GM21576 (cell line): ENCODE measurements at regions not wholly inside any gene's neighbourhood (a gene's known extent, or its start where the extent isn't known, plus 50 kb on each side); places are given as distances from the start of the nearest gene placed in this dataset.

Experiments used
- ATAC-seq: cut with Tn5 transposase; IDR thresholded peaks from one replicate; pipeline ENCODE4 v1.9.1; 2021; ENCODE audit warnings: mild to moderate bottlenecking, moderate library complexity; ENCODE audit not compliant: unreplicated experiment

GRCh38 chr2:12795851-12796250 is 79.1 kb downstream of the TRIB2 start:
- ATAC-seq: no peak

GRCh38 chr2:12796657-12797056 is 79.9 kb downstream of the TRIB2 start:
- no peak for ATAC-seq

GRCh38 chr2:12797815-12798214 is 81.1 kb downstream of the TRIB2 start:
- no peak for ATAC-seq

GRCh38 chr2:12803607-12804006 is 86.9 kb downstream of the TRIB2 start:
- ATAC-seq: no peak

GRCh38 chr2:12804091-12804856 is 87.5 kb downstream of the TRIB2 start:
- ATAC-seq: no peak

- ATAC-seq: no peak
Measured at GRCh38 chr2:12805033-12805432, 88.3 kb downstream of the TRIB2 start.

- no peak for ATAC-seq
Measured at GRCh38 chr2:12806549-12807242, 90.0 kb downstream of the TRIB2 start.

GRCh38 chr2:12807907-12808810 is 91.4 kb downstream of the TRIB2 start:
- ATAC-seq: no peak

- ATAC-seq: no peak
Measured at GRCh38 chr2:12809526-12809925, 92.8 kb downstream of the TRIB2 start.

- no peak for ATAC-seq
Measured at GRCh38 chr2:12811916-12812315, 95.2 kb downstream of the TRIB2 start.

- ATAC-seq: no peak
Measured at GRCh38 chr2:12813166-12813565, 96.4 kb downstream of the TRIB2 start.

GRCh38 chr2:12816379-12817306 is 99.9 kb downstream of the TRIB2 start:
- ATAC-seq: no peak

- ATAC-seq: no peak
Measured at GRCh38 chr2:12817870-12818269, 101.1 kb downstream of the TRIB2 start.

GRCh38 chr2:12818416-12819102 is 101.8 kb downstream of the TRIB2 start:
- no peak for ATAC-seq

GRCh38 chr2:12819103-12819475 is 102.4 kb downstream of the TRIB2 start:
- ATAC-seq: no peak

GRCh38 chr2:12819721-12820120 is 103.0 kb downstream of the TRIB2 start:
- no peak for ATAC-seq

GRCh38 chr2:12821656-12822055 is 104.9 kb downstream of the TRIB2 start:
- no peak for ATAC-seq

- ATAC-seq: no peak
Measured at GRCh38 chr2:12824351-12824777, 107.6 kb downstream of the TRIB2 start.

GRCh38 chr2:12824778-12825379 is 108.1 kb downstream of the TRIB2 start:
- no peak for ATAC-seq
